IMR-90 (cell line): ENCODE measurements at regions not wholly inside any gene's neighbourhood (a gene's known extent, or its start where the extent isn't known, plus 50 kb on each side); places are given as distances from the start of the nearest gene placed in this dataset.

Experiments used
- CTCF ChIP-seq: conservative IDR thresholded peaks from 2 replicates; pipeline ENCODE4 v1.5.1; 2012; ENCODE audit warnings: mild to moderate bottlenecking, low read depth, low read length, improper control_type of control experiment
- POLR2A ChIP-seq: IDR thresholded peaks from 2 replicates; pipeline ENCODE4 v1.6.1; 2012; ENCODE audit warnings: mild to moderate bottlenecking, low read depth, low read length
- RFX5 ChIP-seq: IDR thresholded peaks from 2 replicates; pipeline ENCODE4 v1.8.0; 2012; ENCODE audit warnings: low read depth, mild to moderate bottlenecking, low read length, moderate library complexity

- TF ChIP-seq CTCF (no peak), POLR2A (no peak), RFX5 (no peak)
Observed at GRCh38 chr4:75146223-75146622, 213.3 kb downstream of the PARM1 start.
